GM19025 (cell line): ENCODE measurements at regions not wholly inside any gene's neighbourhood (a gene's known extent, or its start where the extent isn't known, plus 50 kb on each side); places are given as distances from the start of the nearest gene placed in this dataset.
"Not testable (repeated sequence)": the region's sequence is repeated elsewhere in the genome, so short reads cannot be mapped to it uniquely, and the experiment has no call there.

ENCODE experiments used
- ATAC-seq: cut with Tn5 transposase; IDR thresholded peaks from one replicate; pipeline ENCODE4 v1.9.1; 2021; ENCODE audit warnings: mild to moderate bottlenecking, low read depth, moderate library complexity; ENCODE audit not compliant: unreplicated experiment

- ATAC-seq, result no peak
These were observed 777.2 kb downstream of the UQCRFS1 start for GRCh38 chr19:28435551-28436271.

- ATAC-seq, result not testable (repeated sequence)
These were observed 778.2 kb downstream of the UQCRFS1 start for GRCh38 chr19:28434794-28435193.

- not testable (repeated sequence) for ATAC-seq
These were observed 778.6 kb downstream of the UQCRFS1 start for GRCh38 chr19:28434365-28434764.

- not testable (repeated sequence) for ATAC-seq
These were observed 779.8 kb downstream of the UQCRFS1 start for GRCh38 chr19:28433166-28433565.

- no peak for ATAC-seq
These were observed 782.7 kb downstream of the UQCRFS1 start for GRCh38 chr19:28430214-28430613.

- no peak for ATAC-seq
These were observed 783.6 kb downstream of the UQCRFS1 start for GRCh38 chr19:28429356-28429755.

- no peak for ATAC-seq
These were observed 784.1 kb downstream of the UQCRFS1 start for GRCh38 chr19:28428663-28429348.

- no peak for ATAC-seq
These were observed 785.4 kb downstream of the UQCRFS1 start for GRCh38 chr19:28427376-28428083.

- no peak for ATAC-seq
These were observed 786.2 kb downstream of the UQCRFS1 start for GRCh38 chr19:28426730-28427225.

GRCh38 chr19:28426110-28426729 is 786.7 kb downstream of the UQCRFS1 start:
- ATAC-seq, result no peak

- no peak for ATAC-seq
These were observed 787.7 kb downstream of the UQCRFS1 start for GRCh38 chr19:28425046-28425931.

GRCh38 chr19:28424662-28425045 is 788.3 kb downstream of the UQCRFS1 start:
- no peak for ATAC-seq

GRCh38 chr19:28424077-28424476 is 788.9 kb downstream of the UQCRFS1 start:
- ATAC-seq, result no peak

- ATAC-seq, result no peak
These were observed 789.9 kb downstream of the UQCRFS1 start for GRCh38 chr19:28422791-28423650.

- ATAC-seq, result no peak
These were observed 790.9 kb downstream of the UQCRFS1 start for GRCh38 chr19:28422046-28422445.

- ATAC-seq, result no peak
These were observed 792.0 kb downstream of the UQCRFS1 start for GRCh38 chr19:28420811-28421550.

- no peak for ATAC-seq
These were observed 793.6 kb downstream of the UQCRFS1 start for GRCh38 chr19:28419312-28419711.

GRCh38 chr19:28417361-28417760 is 795.6 kb downstream of the UQCRFS1 start:
- ATAC-seq, result no peak
